H1 (cell line): ENCODE measurements at regions not wholly inside any gene's neighbourhood (a gene's known extent, or its start where the extent isn't known, plus 50 kb on each side); places are given as distances from the start of the nearest gene placed in this dataset.

Experiments
- ASH2L ChIP-seq: fragments of 200-600, 300-600 bp; sonication (generic); IDR thresholded peaks from one replicate; pipeline ENCODE4 v1.7.1; 2017; ENCODE audit warnings: low read length
- BACH1 ChIP-seq: IDR thresholded peaks from 2 replicates; pipeline ENCODE4 v1.6.1; 2012; ENCODE audit warnings: low read length, improper control_type of control experiment
- CTCF ChIP-seq, 3 experiments: IDR thresholded peaks; 1 replicate in 2 of 3; 2 replicates in 1 of 3; pipeline versions ENCODE4 v1.5.1 to v1.6.1; 2011; ENCODE audit warnings: low read length in 3 of 3, mild to moderate bottlenecking in 3 of 3, inconsistent platforms in 2 of 3, low read depth in 1 of 3, moderate library complexity in 1 of 3; ENCODE audit not compliant: insufficient read depth in 1 of 3; ENCODE audit errors: control extremely low read depth in 1 of 3
- EGR1 ChIP-seq: IDR thresholded peaks from 2 replicates; pipeline ENCODE4 v1.6.1; 2011; ENCODE audit warnings: low read depth, low read length, borderline replicate concordance
- EP300 ChIP-seq, 2 experiments: IDR thresholded peaks; 1 replicate in 1 of 2; 2 replicates in 1 of 2; pipeline ENCODE4 v1.6.1; 2011 to 2012; ENCODE audit warnings: low read depth in 2 of 2, low read length in 2 of 2, mild to moderate bottlenecking in 2 of 2, borderline replicate concordance in 1 of 2, inconsistent platforms in 1 of 2, moderate library complexity in 1 of 2
- MAX ChIP-seq: IDR thresholded peaks from 2 replicates; pipeline ENCODE4 v1.6.1; 2012; ENCODE audit warnings: inconsistent platforms
- RAD21 ChIP-seq, 2 experiments: IDR thresholded peaks in 1 of 2; conservative IDR thresholded peaks in 1 of 2; 2 replicates each; pipeline ENCODE4 v1.6.1; 2011; ENCODE audit warnings: low read depth in 2 of 2, low read length in 2 of 2, improper control_type of control experiment in 1 of 2, inconsistent platforms in 1 of 2, mild to moderate bottlenecking in 1 of 2, moderate library complexity in 1 of 2
- RFX5 ChIP-seq: IDR thresholded peaks from 2 replicates; pipeline ENCODE4 v1.6.1; 2011; ENCODE audit warnings: low read depth, low read length, improper control_type of control experiment, borderline replicate concordance
- SUZ12 ChIP-seq: fragments of 200-600 bp; sonication (generic); IDR thresholded peaks from 2 replicates; pipeline ENCODE4 v1.6.1; 2012; ENCODE audit warnings: mild to moderate bottlenecking, inconsistent platforms, low read length, moderate library complexity, mixed read lengths

GRCh38 chr15:23797747-23798446, 110.8 kb upstream of the NDN start:
- TF ChIP-seq SUZ12 (no peak), EP300 (IDR thresholded peaks at IDR 0.05; ENCODE audit: borderline replicate concordance in 1 of 2, low read depth in 2 of 2, low read length in 2 of 2) (no peak), RFX5 (no peak), RAD21 (IDR thresholded peaks at IDR 0.05 in 1 of 2, conservative IDR thresholded peaks at IDR 0.05 in 1 of 2; ENCODE audit: low read depth in 2 of 2, low read length in 2 of 2) (no peak), BACH1 (no peak), ASH2L (no peak), CTCF (IDR thresholded peaks at IDR 0.05; ENCODE audit: control extremely low read depth in 1 of 3, insufficient read depth in 1 of 3, low read depth in 1 of 3, low read length in 3 of 3) (no peak), MAX (no peak), EGR1 (no peak)
